Sigmoid colon (tissue), 4 donors: ENCODE measurements at regions not wholly inside any gene's neighbourhood (a gene's known extent, or its start where the extent isn't known, plus 50 kb on each side); places are given as distances from the start of the nearest gene placed in this dataset.

Experiments used
- POLR2A ChIP-seq, 2 donors: fragments of 450-650 bp; IDR thresholded peaks; one replicate each; pipeline ENCODE4 v1.6.1; 2016; ENCODE audit warnings: antibody characterized with exemption in 2 of 2, mild to moderate bottlenecking in 2 of 2, moderate library complexity in 2 of 2
- POLR2AphosphoS5 ChIP-seq, 4 donors: sonication (generic); formaldehyde crosslinking; IDR thresholded peaks; one replicate each; pipeline ENCODE4 v1.6.1; 2017; ENCODE audit warnings: antibody characterized with exemption in 4 of 4
- TF ChIP-seq, protein P1 (sequence below), 4 experiments: fragments of 450-650 bp in 3 of 4; fragments of 200-600 bp in 1 of 4; IDR thresholded peaks; one replicate each; pipeline ENCODE4 v1.5.1; 2016 to 2019; ENCODE audit warnings: antibody characterized with exemption in 4 of 4, mild to moderate bottlenecking in 3 of 4, moderate library complexity in 2 of 4

DNA sequence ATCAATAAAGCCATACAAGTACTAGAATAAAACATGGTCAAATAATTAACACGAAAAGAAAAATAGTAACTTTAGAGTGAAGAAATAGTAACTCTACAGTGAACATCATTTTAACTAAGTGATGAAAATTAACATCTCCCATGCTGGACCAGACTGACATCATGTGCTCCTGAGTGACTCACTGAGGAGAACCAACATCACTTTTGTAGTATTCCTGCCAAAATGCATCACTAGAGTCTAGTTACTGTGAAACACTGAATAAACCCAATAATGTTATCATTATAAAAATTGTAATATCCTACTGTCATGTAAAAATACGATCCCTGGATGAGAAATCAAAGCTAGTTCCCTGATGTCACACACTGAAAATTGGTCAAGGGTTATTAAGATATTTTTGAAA lies 361.3 kb downstream of the CD109 start:
- TF ChIP-seq, protein P1, sequence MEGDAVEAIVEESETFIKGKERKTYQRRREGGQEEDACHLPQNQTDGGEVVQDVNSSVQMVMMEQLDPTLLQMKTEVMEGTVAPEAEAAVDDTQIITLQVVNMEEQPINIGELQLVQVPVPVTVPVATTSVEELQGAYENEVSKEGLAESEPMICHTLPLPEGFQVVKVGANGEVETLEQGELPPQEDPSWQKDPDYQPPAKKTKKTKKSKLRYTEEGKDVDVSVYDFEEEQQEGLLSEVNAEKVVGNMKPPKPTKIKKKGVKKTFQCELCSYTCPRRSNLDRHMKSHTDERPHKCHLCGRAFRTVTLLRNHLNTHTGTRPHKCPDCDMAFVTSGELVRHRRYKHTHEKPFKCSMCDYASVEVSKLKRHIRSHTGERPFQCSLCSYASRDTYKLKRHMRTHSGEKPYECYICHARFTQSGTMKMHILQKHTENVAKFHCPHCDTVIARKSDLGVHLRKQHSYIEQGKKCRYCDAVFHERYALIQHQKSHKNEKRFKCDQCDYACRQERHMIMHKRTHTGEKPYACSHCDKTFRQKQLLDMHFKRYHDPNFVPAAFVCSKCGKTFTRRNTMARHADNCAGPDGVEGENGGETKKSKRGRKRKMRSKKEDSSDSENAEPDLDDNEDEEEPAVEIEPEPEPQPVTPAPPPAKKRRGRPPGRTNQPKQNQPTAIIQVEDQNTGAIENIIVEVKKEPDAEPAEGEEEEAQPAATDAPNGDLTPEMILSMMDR (IDR thresholded peaks at IDR 0.05), result no peak
- TF ChIP-seq POLR2AphosphoS5 (IDR thresholded peaks at IDR 0.05) (no peak), POLR2A (IDR thresholded peaks at IDR 0.05) (no peak)
